ENCODE measurements at regions not wholly inside any gene's neighbourhood (a gene's known extent, or its start where the extent isn't known, plus 50 kb on each side); places are given as distances from the start of the nearest gene placed in this dataset.

DNA sequence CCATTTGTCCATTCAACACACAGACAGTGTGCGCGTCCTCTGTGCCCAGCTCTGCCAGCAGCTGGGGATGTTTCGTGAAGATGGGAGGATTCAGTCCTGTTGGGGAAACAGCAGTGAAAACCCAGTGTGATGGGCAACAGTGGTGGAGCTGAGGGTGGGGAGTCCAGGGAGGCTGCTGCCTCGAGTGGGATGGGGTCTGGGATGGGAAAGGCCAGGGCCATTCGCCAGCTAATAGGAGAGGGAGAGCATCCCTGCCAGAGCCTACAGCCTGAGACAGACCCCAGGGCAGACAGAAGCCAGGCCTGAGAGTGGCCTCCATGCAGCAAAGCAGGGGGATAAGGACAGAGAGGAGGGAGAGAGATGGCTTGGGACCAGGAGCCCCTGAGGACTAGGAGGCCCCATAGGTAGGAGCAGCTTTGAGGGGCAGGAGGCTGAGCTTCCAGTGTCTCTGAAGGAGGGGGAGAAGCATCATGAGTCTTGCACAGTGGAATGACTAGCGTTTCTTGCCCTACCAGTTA, 252.6 kb downstream of the NPHP4 start:
- TF ChIP-seq EP300 (IDR thresholded peaks at IDR 0.05; ENCODE audit: low read depth) = no peak
- TF ChIP-seq, protein P1, sequence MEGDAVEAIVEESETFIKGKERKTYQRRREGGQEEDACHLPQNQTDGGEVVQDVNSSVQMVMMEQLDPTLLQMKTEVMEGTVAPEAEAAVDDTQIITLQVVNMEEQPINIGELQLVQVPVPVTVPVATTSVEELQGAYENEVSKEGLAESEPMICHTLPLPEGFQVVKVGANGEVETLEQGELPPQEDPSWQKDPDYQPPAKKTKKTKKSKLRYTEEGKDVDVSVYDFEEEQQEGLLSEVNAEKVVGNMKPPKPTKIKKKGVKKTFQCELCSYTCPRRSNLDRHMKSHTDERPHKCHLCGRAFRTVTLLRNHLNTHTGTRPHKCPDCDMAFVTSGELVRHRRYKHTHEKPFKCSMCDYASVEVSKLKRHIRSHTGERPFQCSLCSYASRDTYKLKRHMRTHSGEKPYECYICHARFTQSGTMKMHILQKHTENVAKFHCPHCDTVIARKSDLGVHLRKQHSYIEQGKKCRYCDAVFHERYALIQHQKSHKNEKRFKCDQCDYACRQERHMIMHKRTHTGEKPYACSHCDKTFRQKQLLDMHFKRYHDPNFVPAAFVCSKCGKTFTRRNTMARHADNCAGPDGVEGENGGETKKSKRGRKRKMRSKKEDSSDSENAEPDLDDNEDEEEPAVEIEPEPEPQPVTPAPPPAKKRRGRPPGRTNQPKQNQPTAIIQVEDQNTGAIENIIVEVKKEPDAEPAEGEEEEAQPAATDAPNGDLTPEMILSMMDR (IDR thresholded peaks at IDR 0.05) = no peak
